HepG2 (cell line): ENCODE measurements at regions not wholly inside any gene's neighbourhood (a gene's known extent, or its start where the extent isn't known, plus 50 kb on each side); places are given as distances from the start of the nearest gene placed in this dataset.

Experiments
- ATAC-seq: fragments of 200-7000 bp; cut with Tn5 transposase; 3 replicates; pipeline ENCODE4 v1.9.1; 2020; ENCODE audit warnings: mild to moderate bottlenecking, moderate library complexity
- BruUV-seq: library from RNA; stranded (reverse); fragments of 400-500 nt; replicated peaks from 2 replicates; lab custom pipeline; 2021; lab: Mats Ljungman, UMichigan
- CTCF ChIA-PET: fragments of 300-600 bp; formaldehyde crosslinking; extraction: SDS; loops from one replicate; lab custom pipeline; 2021; ENCODE audit warnings: low total read pairs, inconsistent platforms, low intra/inter-chr PET ratio; lab: Yijun Ruan, JAX
- POLR2A ChIA-PET: fragments of 350-600 bp; sonication (Branson Sonifier 250); formaldehyde crosslinking; loops from one replicate; lab custom pipeline; 2020; ENCODE audit warnings: antibody characterized with exemption, inconsistent platforms; lab: Yijun Ruan, JAX
- DNase-seq: peaks from one replicate; pipeline ENCODE4 v3.0.0-alpha.2; 2015; ENCODE audit warnings: low spot score
- FAIRE-seq: peaks from 3 replicates; lab custom pipeline; 2011; peaks lifted over from hg19 to GRCh38; lab: Jason Lieb, UNC
- H2AFZ ChIP-seq: one replicate; pipeline ENCODE4 v1.6.1; 2011; ENCODE audit warnings: low read length, inconsistent platforms
- H3K27ac ChIP-seq: fragments of 300-600 bp; 3 replicates; pipeline ENCODE4 v1.8.0; 2011; ENCODE audit warnings: mixed run types, mild to moderate bottlenecking, mixed read lengths, low read length, inconsistent platforms; ENCODE audit not compliant: insufficient read depth; ENCODE audit errors: extremely low read length
- H3K27me3 ChIP-seq, 2 experiments: fragments of 200-600 bp in 1 of 2; 2 replicates in 1 of 2; 3 replicates in 1 of 2; pipeline versions ENCODE4 v1.6.0 to v1.8.0; 2011; ENCODE audit warnings: low read length in 2 of 2, mild to moderate bottlenecking in 2 of 2, moderate library complexity in 2 of 2, inconsistent platforms in 1 of 2; ENCODE audit not compliant: insufficient read depth in 2 of 2, control insufficient read depth in 1 of 2
- H3K36me3 ChIP-seq, 2 experiments: fragments of 200-600 bp in 1 of 2; replicated peaks in 1 of 2; 2 replicates in 1 of 2; 3 replicates in 1 of 2; pipeline versions ENCODE4 v1.5.1 to v1.8.0; 2011; ENCODE audit warnings: low read length in 2 of 2, inconsistent platforms in 1 of 2; ENCODE audit not compliant: insufficient read depth in 2 of 2, control insufficient read depth in 1 of 2
- H3K4me1 ChIP-seq: 2 replicates; pipeline ENCODE4 v1.5.1; 2012; ENCODE audit warnings: low read length, inconsistent platforms; ENCODE audit not compliant: insufficient read depth
- H3K4me2 ChIP-seq: 2 replicates; pipeline ENCODE4 v1.6.0; 2011; ENCODE audit warnings: low read depth, low read length, inconsistent platforms
- H3K4me3 ChIP-seq, 3 experiments: fragments of 200-600 bp in 1 of 3; sonication (generic), shearing (Covaris generic) in 1 of 3; replicated peaks in 1 of 3; 2 replicates each; pipeline ENCODE4 v1.5.1; 2011 to 2016; ENCODE audit warnings: low read length in 3 of 3, inconsistent platforms in 2 of 3, low read depth in 2 of 3, mild to moderate bottlenecking in 2 of 3, control low read depth in 1 of 3, mixed read lengths in 1 of 3; ENCODE audit not compliant: insufficient read depth in 1 of 3
- H3K79me2 ChIP-seq: one replicate; pipeline ENCODE4 v1.6.1; 2011; ENCODE audit warnings: low read length, inconsistent platforms; ENCODE audit not compliant: insufficient read depth
- H3K9ac ChIP-seq: 2 replicates; pipeline ENCODE4 v1.6.0; 2011; ENCODE audit warnings: mild to moderate bottlenecking, low read depth, low read length, inconsistent platforms; ENCODE audit not compliant: insufficient read depth
- H3K9me3 ChIP-seq: 2 replicates; pipeline ENCODE4 v1.5.1; 2012; ENCODE audit warnings: mild to moderate bottlenecking, low read length
- H4K20me1 ChIP-seq: 2 replicates; pipeline ENCODE4 v1.6.0; 2011; ENCODE audit warnings: inconsistent platforms, mild to moderate bottlenecking, low read length, moderate library complexity; ENCODE audit not compliant: insufficient read depth
- CEBPB ChIP-seq: IDR thresholded peaks from 2 replicates; pipeline ENCODE4 v1.6.1; 2011; ENCODE audit warnings: low read depth, low read length, improper control_type of control experiment, borderline replicate concordance
- GATA4 ChIP-seq: sonication (generic); IDR thresholded peaks from 2 replicates; pipeline ENCODE4 v1.6.1; 2016; ENCODE audit warnings: antibody characterized with exemption, low read depth, borderline replicate concordance
- RAD21 ChIP-seq: fragments of 450-650 bp; formaldehyde crosslinking; IDR thresholded peaks from 2 replicates; pipeline ENCODE4 v1.5.0; 2020; ENCODE audit warnings: mild to moderate bottlenecking
- RARG ChIP-seq: sonication (generic); formaldehyde crosslinking; IDR thresholded peaks from 2 replicates; pipeline ENCODE4 v1.4.0; 2020; ENCODE audit warnings: low read depth, mild to moderate bottlenecking, missing genetic modification reagents
- ZNF713 ChIP-seq: sonication (generic); formaldehyde crosslinking; IDR thresholded peaks from 2 replicates; pipeline ENCODE4 v1.4.0; 2020; ENCODE audit warnings: mild to moderate bottlenecking, missing genetic modification reagents
- ZNF816 ChIP-seq: sonication (generic); formaldehyde crosslinking; IDR thresholded peaks from 2 replicates; pipeline ENCODE4 v1.8.0; 2022; ENCODE audit warnings: missing genetic modification reagents, mild to moderate bottlenecking, borderline replicate concordance
- WGBS: methylation state at CpG from one replicate; pipeline ENCODE4 v1.1.6; 2017; ENCODE audit warnings: low lambda C conversion rate; 5-methylcytosine and 5-hydroxymethylcytosine counted together
- in situ Hi-C: cut with HindIII; loops from 2 replicates; pipeline ENCODE4 v1.10.0; 2017; ENCODE audit warnings: low pct_unique_long_range_greater_than_20kb; ENCODE audit not compliant: extremely low pct_ligation_motif_present
- intact Hi-C: fragments of 100-400 bp; cut with micrococcal nuclease; formaldehyde crosslinking; loops from one replicate; pipeline ENCODE4 v1.10.0; 2022; ENCODE audit not compliant: unreplicated experiment
- TF ChIP-seq, protein P1 (sequence below): sonication (generic); formaldehyde crosslinking; IDR thresholded peaks from 2 replicates; pipeline ENCODE4 v1.4.0; 2020; ENCODE audit warnings: missing genetic modification reagents, borderline replicate concordance
- TF ChIP-seq, protein P2 (sequence below): sonication (generic); formaldehyde crosslinking; IDR thresholded peaks from 2 replicates; pipeline ENCODE4 v1.5.1; 2020; ENCODE audit warnings: missing genetic modification reagents, mild to moderate bottlenecking, borderline replicate concordance
- TF ChIP-seq, protein P3 (sequence below): sonication (generic); formaldehyde crosslinking; IDR thresholded peaks from 2 replicates; pipeline ENCODE4 v1.8.0; 2022; ENCODE audit warnings: missing genetic modification reagents, mild to moderate bottlenecking, inconsistent platforms, borderline replicate concordance
- TF ChIP-seq, protein P4 (sequence below): sonication (generic); formaldehyde crosslinking; IDR thresholded peaks from one replicate; pipeline ENCODE4 v1.5.1; 2020; ENCODE audit warnings: mild to moderate bottlenecking, missing genetic modification reagents; ENCODE audit errors: not compliant biosample characterization

DNA sequence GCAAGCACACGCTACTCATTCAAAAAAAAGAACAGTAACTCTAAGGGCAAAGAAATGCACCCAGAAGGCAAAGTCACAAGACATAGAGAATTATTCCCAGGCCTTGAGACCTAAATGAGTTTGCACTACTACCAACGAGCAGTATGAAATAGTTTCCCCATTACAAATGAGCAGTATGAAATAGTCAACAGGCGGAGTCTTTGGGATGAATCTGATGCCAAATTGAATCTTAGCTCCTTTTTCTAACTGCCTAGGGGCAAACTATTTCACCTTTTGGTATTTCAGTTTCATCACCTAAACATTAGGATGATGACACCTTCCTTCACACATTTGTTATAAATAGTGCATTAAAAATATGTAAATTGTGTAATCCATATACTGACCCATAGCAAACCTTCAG lies 213.0 kb upstream of the FAT4 start:
- no peaks in the 10 kb centered on the region for H3K27me3 ChIP-seq
- no peaks in the 10 kb centered on the region for H3K36me3 ChIP-seq
- ATAC-seq (no peak), FAIRE-seq (no peak), DNase-seq (no peak)
- in situ Hi-C loops = no loop called here
- no peaks in the 10 kb centered on the region for H4K20me1 ChIP-seq
- intact Hi-C loops = no loop called here
- H3K27ac ChIP-seq = no peak overlapping the region
- WGBS = 22% methylated on average over 3 of the region's 3 CpGs
- H3K4me2 ChIP-seq = no peak overlapping the region
- H3K4me1 ChIP-seq = no peaks in the 10 kb centered on the region
- no peak overlapping the region for H2AFZ ChIP-seq
- ChIA-PET CTCF (no interaction called here), POLR2A (no interaction called here)
- H3K9ac ChIP-seq = no peak overlapping the region
- no peaks in the 10 kb centered on the region for H3K9me3 ChIP-seq
- H3K79me2 ChIP-seq = no peaks in the 10 kb centered on the region
- H3K4me3 ChIP-seq = no peak overlapping the region
- BruUV-seq = no TSS peak
- TF ChIP-seq ZNF816 (CRISPR knock-in tag) (no peak), GATA4 (no peak), RARG (CRISPR knock-in tag) (no peak), RAD21 (CRISPR knock-in tag) (no peak), ZNF713 (CRISPR knock-in tag) (no peak), CEBPB (no peak)
- TF ChIP-seq, protein P1, sequence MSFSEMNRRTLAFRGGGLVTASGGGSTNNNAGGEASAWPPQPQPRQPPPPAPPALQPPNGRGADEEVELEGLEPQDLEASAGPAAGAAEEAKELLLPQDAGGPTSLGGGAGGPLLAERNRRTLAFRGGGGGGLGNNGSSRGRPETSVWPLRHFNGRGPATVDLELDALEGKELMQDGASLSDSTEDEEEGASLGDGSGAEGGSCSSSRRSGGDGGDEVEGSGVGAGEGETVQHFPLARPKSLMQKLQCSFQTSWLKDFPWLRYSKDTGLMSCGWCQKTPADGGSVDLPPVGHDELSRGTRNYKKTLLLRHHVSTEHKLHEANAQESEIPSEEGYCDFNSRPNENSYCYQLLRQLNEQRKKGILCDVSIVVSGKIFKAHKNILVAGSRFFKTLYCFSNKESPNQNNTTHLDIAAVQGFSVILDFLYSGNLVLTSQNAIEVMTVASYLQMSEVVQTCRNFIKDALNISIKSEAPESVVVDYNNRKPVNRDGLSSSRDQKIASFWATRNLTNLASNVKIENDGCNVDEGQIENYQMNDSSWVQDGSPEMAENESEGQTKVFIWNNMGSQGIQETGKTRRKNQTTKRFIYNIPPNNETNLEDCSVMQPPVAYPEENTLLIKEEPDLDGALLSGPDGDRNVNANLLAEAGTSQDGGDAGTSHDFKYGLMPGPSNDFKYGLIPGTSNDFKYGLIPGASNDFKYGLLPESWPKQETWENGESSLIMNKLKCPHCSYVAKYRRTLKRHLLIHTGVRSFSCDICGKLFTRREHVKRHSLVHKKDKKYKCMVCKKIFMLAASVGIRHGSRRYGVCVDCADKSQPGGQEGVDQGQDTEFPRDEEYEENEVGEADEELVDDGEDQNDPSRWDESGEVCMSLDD (CRISPR knock-in tag) = no peak
- TF ChIP-seq, protein P2, sequence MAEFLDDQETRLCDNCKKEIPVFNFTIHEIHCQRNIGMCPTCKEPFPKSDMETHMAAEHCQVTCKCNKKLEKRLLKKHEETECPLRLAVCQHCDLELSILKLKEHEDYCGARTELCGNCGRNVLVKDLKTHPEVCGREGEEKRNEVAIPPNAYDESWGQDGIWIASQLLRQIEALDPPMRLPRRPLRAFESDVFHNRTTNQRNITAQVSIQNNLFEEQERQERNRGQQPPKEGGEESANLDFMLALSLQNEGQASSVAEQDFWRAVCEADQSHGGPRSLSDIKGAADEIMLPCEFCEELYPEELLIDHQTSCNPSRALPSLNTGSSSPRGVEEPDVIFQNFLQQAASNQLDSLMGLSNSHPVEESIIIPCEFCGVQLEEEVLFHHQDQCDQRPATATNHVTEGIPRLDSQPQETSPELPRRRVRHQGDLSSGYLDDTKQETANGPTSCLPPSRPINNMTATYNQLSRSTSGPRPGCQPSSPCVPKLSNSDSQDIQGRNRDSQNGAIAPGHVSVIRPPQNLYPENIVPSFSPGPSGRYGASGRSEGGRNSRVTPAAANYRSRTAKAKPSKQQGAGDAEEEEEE = no peak
- TF ChIP-seq, protein P3, sequence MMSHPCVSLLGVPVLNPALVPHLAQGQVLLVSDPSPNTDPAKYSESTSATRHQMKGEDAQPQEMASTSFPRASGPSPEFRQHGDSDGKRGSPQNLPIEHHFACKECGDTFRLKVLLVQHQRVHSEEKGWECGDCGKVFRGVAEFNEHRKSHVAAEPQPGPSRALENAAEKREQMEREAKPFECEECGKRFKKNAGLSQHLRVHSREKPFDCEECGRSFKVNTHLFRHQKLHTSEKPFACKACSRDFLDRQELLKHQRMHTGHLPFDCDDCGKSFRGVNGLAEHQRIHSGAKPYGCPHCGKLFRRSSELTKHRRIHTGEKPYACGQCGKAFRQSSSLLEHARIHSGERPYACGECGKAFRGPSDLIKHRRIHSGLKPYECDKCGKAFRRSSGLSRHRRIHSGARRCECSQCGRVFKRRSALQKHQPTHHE (CRISPR knock-in tag) = no peak
- TF ChIP-seq, protein P4, sequence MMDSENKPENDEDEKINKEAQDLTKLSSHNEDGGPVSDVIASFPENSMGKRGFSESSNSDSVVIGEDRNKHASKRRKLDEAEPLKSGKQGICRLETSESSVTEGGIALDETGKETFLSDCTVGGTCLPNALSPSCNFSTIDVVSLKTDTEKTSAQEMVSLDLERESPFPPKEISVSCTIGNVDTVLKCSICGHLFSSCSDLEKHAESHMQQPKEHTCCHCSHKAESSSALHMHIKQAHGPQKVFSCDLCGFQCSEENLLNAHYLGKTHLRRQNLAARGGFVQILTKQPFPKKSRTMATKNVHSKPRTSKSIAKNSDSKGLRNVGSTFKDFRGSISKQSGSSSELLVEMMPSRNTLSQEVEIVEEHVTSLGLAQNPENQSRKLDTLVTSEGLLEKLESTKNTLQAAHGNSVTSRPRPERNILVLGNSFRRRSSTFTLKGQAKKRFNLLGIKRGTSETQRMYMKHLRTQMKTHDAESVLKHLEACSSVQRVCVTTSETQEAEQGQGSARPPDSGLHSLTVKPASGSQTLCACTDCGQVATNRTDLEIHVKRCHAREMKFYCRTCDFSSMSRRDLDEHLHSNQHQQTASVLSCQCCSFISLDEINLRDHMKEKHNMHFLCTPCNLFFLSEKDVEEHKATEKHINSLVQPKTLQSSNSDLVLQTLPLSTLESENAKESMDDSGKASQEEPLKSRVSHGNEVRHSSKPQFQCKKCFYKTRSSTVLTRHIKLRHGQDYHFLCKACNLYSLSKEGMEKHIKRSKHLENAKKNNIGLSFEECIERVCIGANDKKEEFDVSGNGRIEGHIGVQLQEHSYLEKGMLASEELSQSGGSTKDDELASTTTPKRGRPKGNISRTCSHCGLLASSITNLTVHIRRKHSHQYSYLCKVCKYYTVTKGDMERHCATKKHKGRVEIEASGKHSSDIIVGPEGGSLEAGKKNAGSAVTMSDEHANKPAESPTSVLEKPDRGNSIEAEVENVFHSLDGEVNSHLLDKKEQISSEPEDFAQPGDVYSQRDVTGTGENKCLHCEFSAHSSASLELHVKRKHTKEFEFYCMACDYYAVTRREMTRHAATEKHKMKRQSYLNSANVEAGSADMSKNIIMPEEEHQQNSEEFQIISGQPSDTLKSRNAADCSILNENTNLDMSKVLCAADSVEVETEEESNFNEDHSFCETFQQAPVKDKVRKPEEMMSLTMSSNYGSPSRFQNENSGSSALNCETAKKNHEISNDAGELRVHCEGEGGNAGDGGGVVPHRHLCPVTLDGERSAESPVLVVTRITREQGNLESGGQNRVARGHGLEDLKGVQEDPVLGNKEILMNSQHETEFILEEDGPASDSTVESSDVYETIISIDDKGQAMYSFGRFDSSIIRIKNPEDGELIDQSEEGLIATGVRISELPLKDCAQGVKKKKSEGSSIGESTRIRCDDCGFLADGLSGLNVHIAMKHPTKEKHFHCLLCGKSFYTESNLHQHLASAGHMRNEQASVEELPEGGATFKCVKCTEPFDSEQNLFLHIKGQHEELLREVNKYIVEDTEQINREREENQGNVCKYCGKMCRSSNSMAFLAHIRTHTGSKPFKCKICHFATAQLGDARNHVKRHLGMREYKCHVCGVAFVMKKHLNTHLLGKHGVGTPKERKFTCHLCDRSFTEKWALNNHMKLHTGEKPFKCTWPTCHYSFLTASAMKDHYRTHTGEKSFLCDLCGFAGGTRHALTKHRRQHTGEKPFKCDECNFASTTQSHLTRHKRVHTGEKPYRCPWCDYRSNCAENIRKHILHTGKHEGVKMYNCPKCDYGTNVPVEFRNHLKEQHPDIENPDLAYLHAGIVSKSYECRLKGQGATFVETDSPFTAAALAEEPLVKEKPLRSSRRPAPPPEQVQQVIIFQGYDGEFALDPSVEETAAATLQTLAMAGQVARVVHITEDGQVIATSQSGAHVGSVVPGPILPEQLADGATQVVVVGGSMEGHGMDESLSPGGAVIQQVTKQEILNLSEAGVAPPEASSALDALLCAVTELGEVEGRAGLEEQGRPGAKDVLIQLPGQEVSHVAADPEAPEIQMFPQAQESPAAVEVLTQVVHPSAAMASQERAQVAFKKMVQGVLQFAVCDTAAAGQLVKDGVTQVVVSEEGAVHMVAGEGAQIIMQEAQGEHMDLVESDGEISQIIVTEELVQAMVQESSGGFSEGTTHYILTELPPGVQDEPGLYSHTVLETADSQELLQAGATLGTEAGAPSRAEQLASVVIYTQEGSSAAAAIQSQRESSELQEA (CRISPR knock-in tag) = no peak
